Peyer's patch (tissue), 4 donors: ENCODE measurements at regions not wholly inside any gene's neighbourhood (a gene's known extent, or its start where the extent isn't known, plus 50 kb on each side); places are given as distances from the start of the nearest gene placed in this dataset.
A peak's percentile ranks its signal among the peaks of the same experiment; 100 is the strongest.

ENCODE experiments used
- DNase-seq, 3 donors: peaks; one replicate each; pipeline ENCODE4 v3.0.0-alpha.2; 2017 to 2019
- H3K27ac ChIP-seq, 4 donors: fragments of 200-600 bp; sonication (generic); one replicate each; pipeline ENCODE4 v1.5.1; 2016 to 2019
- H3K27me3 ChIP-seq, 2 donors: fragments of 200-600 bp; sonication (generic); one replicate each; pipeline ENCODE4 v1.5.1; 2019
- H3K36me3 ChIP-seq, 3 donors: fragments of 200-600 bp; sonication (generic); one replicate each; pipeline ENCODE4 v1.5.1; 2016 to 2019
- H3K4me1 ChIP-seq, 4 donors: fragments of 200-600 bp; sonication (generic); one replicate each; pipeline ENCODE4 v1.5.1; 2016 to 2019
- H3K4me3 ChIP-seq, 4 donors: fragments of 200-600 bp; sonication (generic); 1 replicate in 3 of 4; 2 replicates in 1 of 4; pipeline ENCODE4 v1.5.1; 2016 to 2019; ENCODE audit warnings: mild to moderate bottlenecking in 1 of 4
- H3K9me3 ChIP-seq, 4 donors: fragments of 200-600 bp; sonication (generic); one replicate each; pipeline ENCODE4 v1.5.1; 2016 to 2019; ENCODE audit warnings: mild to moderate bottlenecking in 1 of 4
- CTCF ChIP-seq, 6 experiments: fragments of 450-650 bp in 4 of 6; fragments of 200-600 bp in 2 of 6; sonication (generic) in 1 of 6; IDR thresholded peaks; one replicate each; pipeline ENCODE4 v1.5.1; 2017 to 2019; ENCODE audit warnings: antibody characterized with exemption in 6 of 6, mild to moderate bottlenecking in 3 of 6, moderate library complexity in 1 of 6
- POLR2A ChIP-seq, 2 donors: fragments of 450-650 bp; IDR thresholded peaks; one replicate each; pipeline ENCODE4 v1.5.1; 2017; ENCODE audit warnings: antibody characterized with exemption in 2 of 2, mild to moderate bottlenecking in 2 of 2, moderate library complexity in 2 of 2

GRCh38 chr10:120975868-120976225, 124.7 kb downstream of the WDR11 start:
- Histone ChIP-seq H3K4me1 (peaks cover 0 to 22% (median 3%) of the 10 kb centered on the region in 4 donors), H3K27ac (no peak overlapping the region), H3K36me3 (no peaks in the 10 kb centered on the region), H3K27me3 (no peaks in the 10 kb centered on the region), H3K4me3 (no peak overlapping the region), H3K9me3 (no peaks in the 10 kb centered on the region)
- TF ChIP-seq CTCF (IDR thresholded peaks at IDR 0.05) (no peak), POLR2A (IDR thresholded peaks at IDR 0.05) (no peak)
- no peak for DNase-seq

- Histone ChIP-seq H3K36me3 (no peaks in the 10 kb centered on the region), H3K4me1 (peaks cover 0 to 22% (median 3%) of the 10 kb centered on the region in 4 donors), H3K27me3 (no peaks in the 10 kb centered on the region), H3K9me3 (no peaks in the 10 kb centered on the region), H3K27ac (no peak overlapping the region), H3K4me3 (no peak overlapping the region)
- TF ChIP-seq POLR2A (IDR thresholded peaks at IDR 0.05) (no peak), CTCF (IDR thresholded peaks at IDR 0.05) (no peak)
- DNase-seq: no peak
These were observed 126.7 kb downstream of the WDR11 start for GRCh38 chr10:120977897-120978296.

- no peaks in the 10 kb centered on the region for H3K27me3 ChIP-seq
- H3K4me1 ChIP-seq: peaks cover 0 to 22% (median 3%) of the 10 kb centered on the region in 4 donors
- DNase-seq: no peak
- H3K4me3 ChIP-seq: peak overlapping the region in 2 of 4 donors; percentile 49 to 54
- H3K9me3 ChIP-seq: no peaks in the 10 kb centered on the region
- no peak overlapping the region for H3K27ac ChIP-seq
- H3K36me3 ChIP-seq: no peaks in the 10 kb centered on the region
- TF ChIP-seq POLR2A (IDR thresholded peaks at IDR 0.05) (no peak), CTCF (IDR thresholded peaks at IDR 0.05) (no peak)
These were observed 127.6 kb downstream of the WDR11 start for GRCh38 chr10:120978589-120979252.

GRCh38 chr10:120979435-120980278, 128.5 kb downstream of the WDR11 start:
- no peaks in the 10 kb centered on the region for H3K36me3 ChIP-seq
- peak; percentile 20 to 80 (median 72) for DNase-seq
- H3K27me3 ChIP-seq: no peaks in the 10 kb centered on the region
- TF ChIP-seq CTCF (IDR thresholded peaks at IDR 0.05) (no peak), POLR2A (IDR thresholded peaks at IDR 0.05) (no peak)
- peak overlapping the region in 3 of 4 donors; percentile 2 to 54 (median 49) for H3K4me3 ChIP-seq
- no peaks in the 10 kb centered on the region for H3K9me3 ChIP-seq
- peaks cover 0 to 22% (median 3%) of the 10 kb centered on the region in 4 donors for H3K4me1 ChIP-seq
- H3K27ac ChIP-seq: peak overlapping the region in 1 of 4 donors; percentile 41

- no peak for DNase-seq
- TF ChIP-seq POLR2A (IDR thresholded peaks at IDR 0.05) (no peak), CTCF (IDR thresholded peaks at IDR 0.05) (no peak)
- Histone ChIP-seq H3K36me3 (no peaks in the 10 kb centered on the region), H3K27ac (no peak overlapping the region), H3K4me3 (no peak overlapping the region), H3K4me1 (peaks cover 0 to 22% (median 3%) of the 10 kb centered on the region in 4 donors), H3K9me3 (no peaks in the 10 kb centered on the region), H3K27me3 (no peaks in the 10 kb centered on the region)
These were observed 129.4 kb downstream of the WDR11 start for GRCh38 chr10:120980279-120981255.
